Stomach (tissue), 8 donors: ENCODE measurements at regions not wholly inside any gene's neighbourhood (a gene's known extent, or its start where the extent isn't known, plus 50 kb on each side); places are given as distances from the start of the nearest gene placed in this dataset.

Experiments used
- DNase-seq, 2 donors: peaks; one replicate each; pipeline versions ENCODE4 v3.0.0 to v3.0.0-alpha.2; 2013 to 2019
- H3K27ac ChIP-seq, 5 donors: fragments of 200-600 bp in 4 of 5; sonication (generic) in 4 of 5; one replicate each; pipeline ENCODE4 v1.5.1; 2013 to 2019; ENCODE audit warnings: mild to moderate bottlenecking in 1 of 5, moderate library complexity in 1 of 5
- H3K27me3 ChIP-seq, 3 donors: fragments of 200-600 bp; sonication (generic); one replicate each; pipeline ENCODE4 v1.5.1; 2017 to 2019; ENCODE audit warnings: mixed run types in 1 of 3
- H3K36me3 ChIP-seq, 4 donors: fragments of 200-600 bp; sonication (generic); 1 replicate in 3 of 4; 2 replicates in 1 of 4; pipeline ENCODE4 v1.5.1; 2016 to 2019
- H3K4me1 ChIP-seq, 4 donors: fragments of 200-600 bp; sonication (generic); one replicate each; pipeline ENCODE4 v1.5.1; 2016 to 2019
- H3K4me3 ChIP-seq, 4 donors: fragments of 200-600 bp; sonication (generic) in 3 of 4; one replicate each; pipeline ENCODE4 v1.5.1; 2016 to 2019; ENCODE audit warnings: mild to moderate bottlenecking in 1 of 4
- H3K9me3 ChIP-seq, 4 donors: fragments of 200-600 bp; sonication (generic); one replicate each; pipeline ENCODE4 v1.5.1; 2016 to 2019
- CTCF ChIP-seq, 7 experiments: fragments of 450-650 bp in 4 of 7; fragments of 200-600 bp in 3 of 7; sonication (generic) in 3 of 7; IDR thresholded peaks; one replicate each; pipeline ENCODE4 v1.5.1; 2016 to 2019; ENCODE audit warnings: antibody characterized with exemption in 7 of 7, control low read depth in 2 of 7, mild to moderate bottlenecking in 1 of 7
- EP300 ChIP-seq: sonication (generic); formaldehyde crosslinking; IDR thresholded peaks from one replicate; pipeline ENCODE4 v1.6.1; 2017; ENCODE audit warnings: antibody characterized with exemption
- POLR2A ChIP-seq, 4 donors: fragments of 450-650 bp; IDR thresholded peaks; one replicate each; pipeline ENCODE4 v1.6.1; 2016; ENCODE audit warnings: antibody characterized with exemption in 4 of 4, control low read depth in 2 of 4, mild to moderate bottlenecking in 1 of 4, moderate library complexity in 1 of 4
- POLR2AphosphoS5 ChIP-seq, 3 donors: sonication (generic); formaldehyde crosslinking; IDR thresholded peaks; one replicate each; pipeline ENCODE4 v1.6.1; 2016; ENCODE audit warnings: antibody characterized with exemption in 3 of 3
- WGBS, 5 donors: extraction: QIAGEN DNeasy Blood & Tissue Kit in 3 of 5; methylation state at CpG; one replicate each; pipeline versions ENCODE4 v1.1.5 to v1.1.7; 2013 to 2018; 5-methylcytosine and 5-hydroxymethylcytosine counted together
- intact Hi-C: fragments of 100-400 bp; cut with DNase I; formaldehyde crosslinking; loops from one replicate; pipeline ENCODE4 v1.15.1; 2023; ENCODE audit warnings: low total_unique reads
- donor health status: healthy with polysubstance abuse.
- donor health status: Bipolar disorder and iron deficiency.
- donor health status: healthy.

GRCh38 chr18:61096226-61096625, 237.0 kb upstream of the CDH20 start:
- H3K27me3 ChIP-seq: no peaks in the 10 kb centered on the region
- intact Hi-C loops: no loop called here
- TF ChIP-seq POLR2A (IDR thresholded peaks at IDR 0.05) (no peak), EP300 (no peak), POLR2AphosphoS5 (IDR thresholded peaks at IDR 0.05) (no peak), CTCF (IDR thresholded peaks at IDR 0.05) (no peak)
- no peaks in the 10 kb centered on the region for H3K4me1 ChIP-seq
- no peak overlapping the region for H3K4me3 ChIP-seq
- DNase-seq: no peak
- H3K9me3 ChIP-seq: no peaks in the 10 kb centered on the region
- WGBS, 5 donors: 47 to 79% (median 62%) methylated on average over 2 of the region's 2 CpGs
- no peak overlapping the region for H3K27ac ChIP-seq
- H3K36me3 ChIP-seq: no peaks in the 10 kb centered on the region

- WGBS, 5 donors: 74 to 91% (median 81%) methylated on average over 1 of the region's 1 CpG
- DNase-seq: no peak
- no peak overlapping the region for H3K27ac ChIP-seq
- peaks cover 0 to 3% (median 0%) of the 10 kb centered on the region in 4 donors for H3K4me1 ChIP-seq
- TF ChIP-seq CTCF (IDR thresholded peaks at IDR 0.05) (no peak), EP300 (no peak), POLR2A (IDR thresholded peaks at IDR 0.05) (no peak), POLR2AphosphoS5 (IDR thresholded peaks at IDR 0.05) (no peak)
- no peaks in the 10 kb centered on the region for H3K36me3 ChIP-seq
- no peaks in the 10 kb centered on the region for H3K27me3 ChIP-seq
- intact Hi-C loops: no loop called here
- no peaks in the 10 kb centered on the region for H3K9me3 ChIP-seq
- H3K4me3 ChIP-seq: no peak overlapping the region
These were observed 226.1 kb upstream of the CDH20 start for GRCh38 chr18:61107113-61107512.

- Histone ChIP-seq H3K4me1 (peaks cover 0 to 3% (median 0%) of the 10 kb centered on the region in 4 donors), H3K9me3 (no peaks in the 10 kb centered on the region), H3K27ac (no peak overlapping the region), H3K4me3 (no peak overlapping the region), H3K36me3 (no peaks in the 10 kb centered on the region), H3K27me3 (no peaks in the 10 kb centered on the region)
- TF ChIP-seq POLR2A (IDR thresholded peaks at IDR 0.05) (no peak), EP300 (no peak), CTCF (IDR thresholded peaks at IDR 0.05) (no peak), POLR2AphosphoS5 (IDR thresholded peaks at IDR 0.05) (no peak)
- intact Hi-C loops: no loop called here
- no peak for DNase-seq
These were observed 224.5 kb upstream of the CDH20 start for GRCh38 chr18:61108706-61109105.

GRCh38 chr18:61123309-61123708, 209.9 kb upstream of the CDH20 start:
- intact Hi-C loops: no loop called here
- no peaks in the 10 kb centered on the region for H3K4me1 ChIP-seq
- WGBS, 5 donors: 89 to 97% (median 94%) methylated on average over 2 of the region's 2 CpGs
- TF ChIP-seq POLR2AphosphoS5 (IDR thresholded peaks at IDR 0.05) (no peak), EP300 (no peak), CTCF (IDR thresholded peaks at IDR 0.05) (no peak), POLR2A (IDR thresholded peaks at IDR 0.05) (no peak)
- H3K4me3 ChIP-seq: no peak overlapping the region
- H3K9me3 ChIP-seq: no peaks in the 10 kb centered on the region
- no peak overlapping the region for H3K27ac ChIP-seq
- no peaks in the 10 kb centered on the region for H3K36me3 ChIP-seq
- H3K27me3 ChIP-seq: no peaks in the 10 kb centered on the region
- DNase-seq: no peak
